ENCODE measurements at regions not wholly inside any gene's neighbourhood (a gene's known extent, or its start where the extent isn't known, plus 50 kb on each side); places are given as distances from the start of the nearest gene placed in this dataset.
"Not testable (repeated sequence)": the region's sequence is repeated elsewhere in the genome, so short reads cannot be mapped to it uniquely, and the experiment has no call there.

DNA sequence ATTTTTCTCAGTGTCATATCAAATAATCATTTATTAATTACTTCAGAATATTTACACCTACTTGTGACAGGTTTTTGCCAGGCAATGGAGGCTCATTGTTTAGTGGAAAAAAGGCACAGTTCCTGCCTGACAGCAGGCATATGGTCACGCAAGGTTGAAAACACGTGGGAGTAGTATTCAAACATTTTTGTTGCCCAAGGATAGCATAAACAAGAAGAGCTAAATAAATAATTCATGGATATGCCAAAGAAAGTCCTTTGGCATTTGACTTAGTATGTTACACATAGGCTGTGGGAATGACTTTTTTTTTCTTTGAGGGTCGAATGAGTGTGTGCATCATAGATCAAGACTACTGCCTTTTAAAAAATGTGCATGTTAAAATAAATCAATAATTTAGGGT is 120.5 kb upstream of the SEMA3E start:
- Mint-ChIP-seq H3K9me3 (peaks cover 0 to 16% (median 10%) of the 10 kb centered on the region in 5 donors), H3K27ac (no peak overlapping the region), H3K36me3 (no peaks in the 10 kb centered on the region), H3K27me3 (no peaks in the 10 kb centered on the region), H3K4me1 (no peaks in the 10 kb centered on the region), H3K4me3 (no peak overlapping the region)
- ChIA-PET CTCF (no interaction called here), POLR2A (no interaction called here)
- no peak for DNase-seq
- Histone ChIP-seq H3K36me3 (ENCODE audit: insufficient read depth, low read length) (no peaks in the 10 kb centered on the region), H3K27me3 (ENCODE audit: insufficient read depth, low read length, poor library complexity, severe bottlenecking) (no peaks in the 10 kb centered on the region), H3K27ac (ENCODE audit: low read depth, low read length) (no peak overlapping the region), H3K9me3 (ENCODE audit: low read length) (no peaks in the 10 kb centered on the region), H3K4me3 (ENCODE audit: low read length) (no peak overlapping the region), H3K4me1 (ENCODE audit: insufficient read depth, low read length) (no peaks in the 10 kb centered on the region)

DNA sequence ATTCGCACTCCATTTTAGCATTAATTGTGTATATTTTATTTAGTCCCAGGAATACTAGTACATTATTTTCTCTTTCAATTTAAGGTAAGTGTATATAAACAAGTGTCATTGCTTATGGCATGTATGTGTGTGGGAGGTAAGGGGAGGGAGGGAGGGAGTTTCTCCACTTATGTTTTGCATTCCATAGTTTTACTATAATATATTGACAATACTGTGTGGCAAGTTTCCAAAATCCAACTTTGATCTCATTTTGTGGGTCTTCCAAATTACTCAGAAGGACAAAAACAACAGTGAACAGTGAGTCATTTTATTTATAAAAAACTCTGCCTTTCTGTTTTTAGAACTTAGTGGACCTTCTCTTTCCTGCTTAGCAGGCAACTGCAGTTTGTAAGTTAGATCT is 102.3 kb upstream of the SEMA3E start:
- Histone ChIP-seq H3K27me3 (ENCODE audit: insufficient read depth, low read length, poor library complexity, severe bottlenecking) (no peaks in the 10 kb centered on the region), H3K4me1 (ENCODE audit: insufficient read depth, low read length) (no peaks in the 10 kb centered on the region), H3K36me3 (ENCODE audit: insufficient read depth, low read length) (no peaks in the 10 kb centered on the region), H3K27ac (ENCODE audit: low read depth, low read length) (no peak overlapping the region), H3K9me3 (ENCODE audit: low read length) (no peaks in the 10 kb centered on the region), H3K4me3 (ENCODE audit: low read length) (no peak overlapping the region)
- POLR2A ChIA-PET = no interaction called here
- Mint-ChIP-seq H3K4me1 (no peaks in the 10 kb centered on the region), H3K27me3 (no peaks in the 10 kb centered on the region), H3K36me3 (no peaks in the 10 kb centered on the region), H3K27ac (no peak overlapping the region), H3K9me3 (peaks cover 2 to 13% (median 7%) of the 10 kb centered on the region in 5 donors), H3K4me3 (no peak overlapping the region)
- DNase-seq = no peak
- CTCF ChIA-PET = no interaction called here

DNA sequence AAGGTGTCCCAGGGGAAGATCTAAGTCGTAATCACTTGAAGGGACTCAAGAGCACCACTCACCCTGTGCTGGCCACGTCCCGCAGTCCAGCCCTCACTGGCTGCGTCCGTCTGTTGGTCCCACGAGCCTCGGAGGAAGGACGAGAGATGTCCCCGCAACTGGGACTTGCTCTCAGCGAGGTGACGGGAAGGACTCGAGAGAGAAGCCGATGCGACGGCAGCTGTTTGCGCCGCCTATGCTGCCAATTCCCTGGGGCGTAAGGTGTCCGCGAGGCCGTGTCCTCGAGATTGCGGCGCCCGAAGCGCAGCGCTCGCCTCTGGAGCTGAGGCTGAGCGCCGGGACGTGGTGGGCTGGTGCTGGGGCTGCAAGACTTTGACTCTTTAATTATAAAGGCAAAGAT is 100.6 kb upstream of the SEMA3E start:
- ChIA-PET POLR2A (no interaction called here), CTCF (no interaction called here)
- no peak overlapping the region for H3K27ac ChIP-seq (ENCODE audit: low read depth, low read length)
- Mint-ChIP-seq H3K36me3 (no peaks in the 10 kb centered on the region), H3K27me3 (no peaks in the 10 kb centered on the region), H3K4me3 (no peak overlapping the region), H3K9me3 (peaks cover 2 to 13% (median 5%) of the 10 kb centered on the region in 5 donors), H3K27ac (no peak overlapping the region), H3K4me1 (no peaks in the 10 kb centered on the region)
- no peak overlapping the region for H3K4me3 ChIP-seq (ENCODE audit: low read length)
- no peaks in the 10 kb centered on the region for H3K9me3 ChIP-seq (ENCODE audit: low read length)
- no peaks in the 10 kb centered on the region for H3K27me3 ChIP-seq (ENCODE audit: insufficient read depth, low read length, poor library complexity, severe bottlenecking)
- DNase-seq = no peak
- no peaks in the 10 kb centered on the region for H3K36me3 ChIP-seq (ENCODE audit: insufficient read depth, low read length)
- H3K4me1 ChIP-seq (ENCODE audit: insufficient read depth, low read length) = no peaks in the 10 kb centered on the region

DNA sequence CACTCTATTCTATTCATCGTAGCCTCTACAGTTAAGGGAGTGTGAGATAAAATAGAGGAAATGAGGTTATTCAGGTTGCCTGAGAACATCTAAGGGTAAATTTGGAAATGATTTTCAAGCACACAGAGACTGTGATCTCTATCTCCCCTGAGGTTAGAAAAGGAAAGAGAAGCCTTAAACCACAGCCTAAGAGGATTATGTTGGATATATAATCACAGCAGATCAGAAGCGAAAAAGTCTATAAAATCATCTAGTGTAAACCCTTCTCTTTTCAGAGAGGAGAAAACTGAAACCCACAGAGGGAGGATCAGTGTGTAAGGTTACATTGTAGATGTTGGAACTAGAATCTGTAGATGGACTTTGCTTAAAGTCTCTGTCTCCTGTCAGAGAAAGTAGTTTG is 90.6 kb upstream of the SEMA3E start:
- Histone ChIP-seq H3K4me1 (ENCODE audit: insufficient read depth, low read length) (no peaks in the 10 kb centered on the region), H3K4me3 (ENCODE audit: low read length) (no peak overlapping the region), H3K27me3 (ENCODE audit: insufficient read depth, low read length, poor library complexity, severe bottlenecking) (no peaks in the 10 kb centered on the region), H3K9me3 (ENCODE audit: low read length) (no peaks in the 10 kb centered on the region), H3K36me3 (ENCODE audit: insufficient read depth, low read length) (no peaks in the 10 kb centered on the region), H3K27ac (ENCODE audit: low read depth, low read length) (no peak overlapping the region)
- ChIA-PET CTCF (no interaction called here), POLR2A (no interaction called here)
- Mint-ChIP-seq H3K9me3 (peaks cover 2 to 24% (median 10%) of the 10 kb centered on the region in 5 donors), H3K36me3 (no peaks in the 10 kb centered on the region), H3K4me1 (no peaks in the 10 kb centered on the region), H3K27me3 (no peaks in the 10 kb centered on the region), H3K4me3 (no peak overlapping the region), H3K27ac (no peak overlapping the region)
- no peak for DNase-seq

DNA sequence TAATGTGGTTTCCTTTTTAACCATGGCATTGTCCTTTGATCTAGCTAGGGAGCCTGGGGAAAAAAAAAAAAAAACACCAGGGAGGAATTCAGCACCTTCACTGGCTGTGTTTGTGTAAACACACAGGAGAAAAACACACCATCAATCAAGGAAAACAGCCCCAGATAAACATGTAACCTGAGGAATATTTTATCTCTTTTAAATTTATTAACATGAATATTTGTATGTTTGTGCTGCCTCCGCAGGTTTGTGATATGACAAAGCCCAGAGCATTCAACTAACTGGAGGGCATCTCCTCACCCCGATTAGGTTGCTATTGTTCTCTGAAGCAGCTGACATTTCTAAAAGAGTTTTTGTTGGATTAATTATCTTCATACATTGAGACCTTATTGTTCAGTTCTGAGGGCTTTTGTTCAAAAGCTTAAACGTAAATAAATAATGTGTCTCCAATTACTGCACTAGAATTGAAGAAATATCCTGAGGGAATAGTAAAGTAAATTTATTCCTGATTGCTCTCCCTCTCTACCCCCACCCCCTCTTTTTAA is 89.4 kb upstream of the SEMA3E start:
- DNase-seq = no peak
- Mint-ChIP-seq H3K9me3 (peaks cover 2 to 24% (median 9%) of the 10 kb centered on the region in 5 donors), H3K4me3 (no peak overlapping the region), H3K36me3 (no peaks in the 10 kb centered on the region), H3K4me1 (no peaks in the 10 kb centered on the region), H3K27ac (no peak overlapping the region), H3K27me3 (no peaks in the 10 kb centered on the region)
- POLR2A ChIA-PET = no interaction called here
- CTCF ChIA-PET = no interaction called here
- Histone ChIP-seq H3K36me3 (ENCODE audit: insufficient read depth, low read length) (no peaks in the 10 kb centered on the region), H3K4me1 (ENCODE audit: insufficient read depth, low read length) (no peaks in the 10 kb centered on the region), H3K9me3 (ENCODE audit: low read length) (no peaks in the 10 kb centered on the region), H3K27me3 (ENCODE audit: insufficient read depth, low read length, poor library complexity, severe bottlenecking) (no peaks in the 10 kb centered on the region), H3K27ac (ENCODE audit: low read depth, low read length) (no peak overlapping the region), H3K4me3 (ENCODE audit: low read length) (no peak overlapping the region)

DNA sequence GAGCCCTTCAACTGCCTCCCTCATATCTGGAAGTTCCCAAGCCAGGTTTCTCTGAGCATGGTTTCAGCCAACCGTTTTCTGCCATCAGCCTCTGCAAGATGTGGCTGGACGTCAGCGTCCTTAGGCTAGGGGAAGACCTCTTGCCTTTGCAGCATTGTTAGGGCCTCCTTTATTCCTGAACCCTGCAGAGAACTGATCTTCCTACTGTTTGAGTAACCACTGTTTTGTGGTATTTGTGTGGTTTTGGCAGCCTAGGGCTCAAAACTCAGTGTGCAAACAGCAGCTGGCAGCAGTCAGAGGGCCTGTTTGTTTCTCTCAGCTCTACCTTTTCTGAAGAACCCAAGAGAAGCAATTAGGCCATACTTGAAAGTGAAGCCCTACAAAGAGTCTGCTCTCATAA is 83.4 kb upstream of the SEMA3E start:
- H3K27ac Mint-ChIP-seq = no peak overlapping the region
- H3K4me1 Mint-ChIP-seq = no peaks in the 10 kb centered on the region
- no peaks in the 10 kb centered on the region for H3K36me3 Mint-ChIP-seq
- no peak for DNase-seq
- Histone ChIP-seq H3K36me3 (ENCODE audit: insufficient read depth, low read length) (no peaks in the 10 kb centered on the region), H3K4me3 (ENCODE audit: low read length) (no peak overlapping the region), H3K27ac (ENCODE audit: low read depth, low read length) (no peak overlapping the region), H3K9me3 (ENCODE audit: low read length) (no peaks in the 10 kb centered on the region), H3K27me3 (ENCODE audit: insufficient read depth, low read length, poor library complexity, severe bottlenecking) (no peaks in the 10 kb centered on the region), H3K4me1 (ENCODE audit: insufficient read depth, low read length) (no peaks in the 10 kb centered on the region)
- peaks cover 5 to 20% (median 9%) of the 10 kb centered on the region in 5 donors for H3K9me3 Mint-ChIP-seq
- ChIA-PET CTCF (no interaction called here), POLR2A (no interaction called here)
- no peak overlapping the region for H3K4me3 Mint-ChIP-seq
- H3K27me3 Mint-ChIP-seq = no peaks in the 10 kb centered on the region

DNA sequence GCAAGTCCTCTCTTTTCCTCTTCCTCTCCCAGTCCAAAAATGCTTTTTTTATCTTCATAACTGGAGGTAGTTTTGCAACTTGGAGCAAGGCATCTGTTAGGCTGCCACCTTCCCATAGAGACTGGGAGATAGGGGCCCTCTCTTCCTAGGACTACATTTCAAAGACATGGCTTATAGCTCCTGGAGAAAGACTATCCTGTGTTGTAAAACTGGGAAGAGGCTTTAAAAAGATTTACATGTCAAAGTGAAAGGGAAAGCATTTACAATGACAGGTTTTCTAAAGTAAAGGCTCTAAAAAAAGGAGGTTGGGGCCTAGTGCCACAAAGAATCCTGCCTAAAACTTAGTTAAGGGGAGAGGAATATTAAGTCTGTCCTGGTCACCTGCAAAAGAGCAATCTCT is 82.2 kb upstream of the SEMA3E start:
- Mint-ChIP-seq H3K27ac (no peak overlapping the region), H3K27me3 (no peaks in the 10 kb centered on the region), H3K4me3 (no peak overlapping the region), H3K4me1 (no peaks in the 10 kb centered on the region), H3K36me3 (no peaks in the 10 kb centered on the region), H3K9me3 (peaks cover 2 to 21% (median 5%) of the 10 kb centered on the region in 5 donors)
- Histone ChIP-seq H3K4me1 (ENCODE audit: insufficient read depth, low read length) (no peaks in the 10 kb centered on the region), H3K9me3 (ENCODE audit: low read length) (no peaks in the 10 kb centered on the region), H3K4me3 (ENCODE audit: low read length) (no peak overlapping the region), H3K27ac (ENCODE audit: low read depth, low read length) (no peak overlapping the region), H3K27me3 (ENCODE audit: insufficient read depth, low read length, poor library complexity, severe bottlenecking) (no peaks in the 10 kb centered on the region), H3K36me3 (ENCODE audit: insufficient read depth, low read length) (no peaks in the 10 kb centered on the region)
- CTCF ChIA-PET = no interaction called here
- POLR2A ChIA-PET = no interaction called here
- DNase-seq = no peak

DNA sequence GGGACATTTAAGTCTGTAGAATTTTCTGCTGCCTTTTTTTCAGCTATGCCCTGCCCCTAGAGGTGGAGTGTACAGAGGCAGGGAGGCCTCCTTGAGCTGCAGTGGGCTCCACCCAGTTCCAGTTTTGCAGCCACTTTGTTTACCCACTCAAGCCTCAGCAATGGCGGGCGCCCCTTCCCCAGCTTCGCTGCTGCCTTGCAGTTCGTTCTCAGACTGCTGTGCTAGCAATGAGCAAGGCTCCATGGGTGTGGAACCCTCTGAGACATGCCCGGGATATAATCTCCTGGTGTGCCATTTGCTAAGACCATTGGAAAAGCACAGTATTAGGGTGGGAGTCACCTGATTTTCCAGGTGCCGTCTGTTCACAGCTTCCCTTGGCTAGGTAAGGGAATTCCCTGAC is 68.0 kb upstream of the SEMA3E start:
- H3K27ac Mint-ChIP-seq; H3K4me1 ChIP-seq (ENCODE audit: insufficient read depth, low read length); H3K9me3 ChIP-seq (ENCODE audit: low read length); H3K36me3 ChIP-seq (ENCODE audit: insufficient read depth, low read length); H3K4me3 Mint-ChIP-seq; H3K27me3 Mint-ChIP-seq; H3K36me3 Mint-ChIP-seq; DNase-seq; H3K27ac ChIP-seq (ENCODE audit: low read depth, low read length); POLR2A ChIA-PET; CTCF ChIA-PET; H3K4me3 ChIP-seq (ENCODE audit: low read length); H3K4me1 Mint-ChIP-seq; H3K27me3 ChIP-seq (ENCODE audit: insufficient read depth, low read length, poor library complexity, severe bottlenecking): not testable (repeated sequence)
- peaks cover 11 to 22% (median 14%) of the 10 kb centered on the region in 5 donors for H3K9me3 Mint-ChIP-seq

DNA sequence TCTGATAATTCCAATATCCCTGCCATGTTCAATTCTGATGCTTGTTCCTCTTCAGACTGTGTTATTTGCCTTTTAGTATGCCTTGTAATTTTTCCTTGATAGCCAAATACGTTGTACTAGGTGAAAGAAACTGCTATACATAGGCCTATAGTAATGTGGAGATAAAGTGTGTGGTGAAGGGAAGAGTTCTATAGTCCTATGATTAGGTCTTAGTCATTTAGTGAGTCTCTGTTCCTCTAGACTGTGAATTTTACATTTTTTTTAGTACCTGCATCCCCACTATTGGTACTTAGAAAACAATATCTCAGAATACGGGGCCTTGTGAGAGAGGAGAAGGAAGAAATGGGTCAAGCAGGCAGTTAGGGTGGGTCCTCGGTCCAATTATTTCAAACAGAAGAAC is 59.6 kb upstream of the SEMA3E start:
- Histone ChIP-seq H3K4me3 (ENCODE audit: low read length) (no peak overlapping the region), H3K27me3 (ENCODE audit: insufficient read depth, low read length, poor library complexity, severe bottlenecking) (no peaks in the 10 kb centered on the region), H3K4me1 (ENCODE audit: insufficient read depth, low read length) (no peaks in the 10 kb centered on the region), H3K36me3 (ENCODE audit: insufficient read depth, low read length) (no peaks in the 10 kb centered on the region), H3K27ac (ENCODE audit: low read depth, low read length) (no peak overlapping the region), H3K9me3 (ENCODE audit: low read length) (no peaks in the 10 kb centered on the region)
- Mint-ChIP-seq H3K27ac (no peak overlapping the region), H3K4me1 (no peaks in the 10 kb centered on the region), H3K9me3 (peaks cover 0 to 18% (median 6%) of the 10 kb centered on the region in 5 donors), H3K27me3 (no peaks in the 10 kb centered on the region), H3K4me3 (no peak overlapping the region), H3K36me3 (no peaks in the 10 kb centered on the region)
- POLR2A ChIA-PET = no interaction called here
- DNase-seq = no peak
- CTCF ChIA-PET = no interaction called here
